ENCODE measurements at regions not wholly inside any gene's neighbourhood (a gene's known extent, or its start where the extent isn't known, plus 50 kb on each side); places are given as distances from the start of the nearest gene placed in this dataset.
"Not testable (repeated sequence)": the region's sequence is repeated elsewhere in the genome, so short reads cannot be mapped to it uniquely, and the experiment has no call there.

- not testable (repeated sequence) for TF ChIP-seq CTCF, POLR2A (IDR thresholded peaks at IDR 0.05)
Measured at GRCh38 chrX:120702337-120702736, 72.5 kb upstream of the C1GALT1C1 start.
